ENCODE measurements at regions not wholly inside any gene's neighbourhood (a gene's known extent, or its start where the extent isn't known, plus 50 kb on each side); places are given as distances from the start of the nearest gene placed in this dataset.

DNA sequence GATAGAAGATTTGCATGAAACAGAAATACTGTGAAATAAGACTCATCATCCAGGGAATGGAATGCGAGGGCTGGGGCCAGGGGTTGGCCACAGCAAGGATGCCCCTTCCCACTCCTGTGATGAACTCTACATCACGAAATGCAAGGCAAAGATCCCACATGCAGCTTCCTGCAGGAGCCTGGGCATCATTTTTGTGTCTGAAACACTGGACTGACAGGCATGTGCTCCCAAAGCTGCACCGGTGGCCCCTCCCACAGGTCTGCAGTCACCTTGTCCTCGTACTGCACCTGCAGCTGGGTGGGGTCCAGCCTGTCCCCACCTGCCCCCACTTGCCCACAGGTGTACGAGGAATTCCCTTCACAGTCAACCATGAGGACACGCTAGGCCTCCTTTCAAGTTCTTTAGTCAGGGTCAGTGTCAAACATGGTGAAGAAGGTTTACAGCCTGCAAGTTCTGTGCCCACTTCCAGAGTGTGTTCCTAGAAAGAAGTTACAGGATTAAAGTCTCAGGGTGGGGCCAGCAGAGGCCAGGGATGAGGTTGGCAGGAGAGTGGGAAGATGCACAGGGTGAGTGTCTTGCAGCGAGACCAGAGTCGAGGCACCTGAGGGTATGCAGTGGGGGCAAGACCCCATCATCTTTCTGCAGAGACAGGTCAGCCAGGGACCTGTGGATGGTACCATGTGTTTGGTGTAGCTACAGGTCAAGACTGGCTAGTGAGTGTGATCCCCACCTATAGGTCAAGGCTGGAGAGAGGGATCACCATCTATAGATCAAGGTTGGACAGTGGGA lies 155.0 kb upstream of the IRX2 start:
- no peak for DNase-seq

DNA sequence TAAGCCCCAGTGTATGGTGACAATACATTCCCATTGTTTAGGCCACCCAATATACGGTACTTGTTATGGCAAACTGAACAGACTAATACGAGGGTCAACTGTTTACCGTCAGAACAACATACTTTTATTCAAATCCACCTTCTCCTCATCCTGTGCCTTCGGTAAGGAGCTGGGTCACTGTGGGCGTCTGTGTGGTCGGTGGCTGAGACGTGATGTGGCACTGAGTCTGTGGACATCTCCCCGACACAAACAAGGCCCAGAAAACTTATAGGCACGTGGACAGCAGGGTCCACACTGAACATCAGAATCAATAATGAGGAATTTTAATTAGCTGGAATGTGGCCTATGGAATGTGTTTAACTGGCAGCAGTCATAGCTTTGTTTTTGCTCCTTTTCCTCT lies 154.3 kb upstream of the IRX2 start:
- no peak for DNase-seq

- no peak for DNase-seq
These were observed 153.5 kb upstream of the IRX2 start for GRCh38 chr5:2904956-2905355.

DNA sequence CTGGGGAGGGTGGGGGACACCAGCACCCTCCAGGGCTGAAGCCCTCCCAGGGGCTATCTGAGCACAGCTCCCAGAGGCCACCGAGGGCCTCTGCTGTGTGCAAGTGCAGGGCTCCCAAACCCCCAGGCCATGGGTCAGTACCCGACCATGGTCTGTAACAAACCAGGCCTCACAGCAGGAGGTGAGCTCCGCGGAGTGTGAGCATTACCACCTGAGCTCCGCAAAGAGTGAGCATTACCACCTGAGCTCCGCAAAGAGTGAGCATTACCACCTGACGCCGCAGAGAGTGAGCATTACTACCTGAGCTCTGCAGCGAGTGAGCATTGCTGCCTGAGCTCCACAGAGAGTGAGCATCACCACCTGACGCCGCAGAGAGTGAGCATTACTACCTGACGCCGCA lies 152.9 kb upstream of the IRX2 start:
- no peak for DNase-seq

DNA sequence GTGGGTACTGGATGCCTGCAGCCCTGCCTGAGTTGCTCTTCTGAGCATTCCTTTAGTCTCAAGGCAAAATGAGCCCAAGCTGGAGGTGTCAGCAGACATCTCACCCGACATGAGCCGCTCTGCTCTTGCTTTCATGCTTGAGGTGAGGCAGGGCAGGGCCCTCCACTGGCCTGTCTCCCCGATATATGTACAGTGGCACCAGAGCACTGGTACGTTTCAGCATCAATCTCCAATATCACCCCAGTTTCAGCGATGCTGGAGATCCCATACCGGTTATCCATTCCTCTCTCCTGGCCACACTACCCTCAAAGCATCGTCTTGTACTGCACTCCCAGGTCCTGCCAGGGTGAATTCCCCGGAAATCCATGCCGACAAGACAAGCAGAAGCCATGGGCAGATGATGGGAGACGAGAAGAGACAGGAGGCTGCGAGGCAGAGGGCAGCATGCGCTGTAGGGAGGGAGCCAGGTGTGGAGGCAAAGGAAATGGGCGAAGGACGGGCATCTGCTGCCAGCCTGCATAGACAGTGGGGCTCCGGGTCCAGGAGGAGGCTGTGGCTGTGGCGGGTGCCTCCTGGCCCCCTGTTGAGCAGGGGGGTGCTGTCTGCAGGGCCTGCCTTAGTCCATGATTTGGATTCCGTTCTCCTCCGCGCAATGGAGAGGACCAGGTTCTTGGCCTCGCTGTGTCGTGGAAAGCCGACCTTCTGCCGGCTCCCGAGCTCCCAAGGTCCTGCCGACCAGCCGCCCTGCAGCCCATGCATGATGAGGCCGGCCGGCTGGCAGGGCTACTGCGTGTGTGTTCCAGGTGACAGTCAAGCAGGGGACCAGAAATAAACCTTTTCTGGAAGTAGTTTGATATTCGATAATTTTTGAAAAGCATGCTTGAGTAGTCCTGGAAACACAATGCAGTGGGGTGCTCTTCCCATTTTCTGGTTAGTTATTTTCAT lies 152.2 kb upstream of the IRX2 start:
- DNase-seq = no peak

DNA sequence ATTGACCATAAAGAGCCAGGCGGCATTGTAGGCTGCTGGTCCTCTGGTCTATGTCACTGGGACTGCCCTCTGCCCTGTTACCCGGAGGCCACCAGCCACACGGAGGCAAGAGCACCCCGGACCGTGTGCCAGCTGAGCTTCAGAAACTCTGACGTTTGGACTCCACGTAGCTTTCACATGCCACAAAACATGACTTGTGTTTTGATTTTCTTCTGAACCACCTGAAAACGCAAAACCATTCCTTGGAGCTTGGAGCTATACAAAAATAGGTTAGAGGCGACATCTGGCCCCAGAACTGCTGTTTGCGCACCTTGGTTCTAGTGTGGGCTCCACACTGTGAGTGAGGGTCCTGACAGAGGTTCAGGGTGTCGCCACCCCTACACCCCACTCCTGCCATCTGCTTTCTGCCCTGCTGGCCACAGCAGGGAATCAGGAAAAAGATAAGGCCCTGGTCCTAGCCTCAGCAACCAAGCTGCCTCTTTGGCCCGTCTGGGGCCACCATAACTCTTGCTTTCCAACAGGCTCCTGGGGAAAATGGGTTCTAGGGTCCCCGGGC lies 151.3 kb upstream of the IRX2 start:
- DNase-seq = no peak

DNA sequence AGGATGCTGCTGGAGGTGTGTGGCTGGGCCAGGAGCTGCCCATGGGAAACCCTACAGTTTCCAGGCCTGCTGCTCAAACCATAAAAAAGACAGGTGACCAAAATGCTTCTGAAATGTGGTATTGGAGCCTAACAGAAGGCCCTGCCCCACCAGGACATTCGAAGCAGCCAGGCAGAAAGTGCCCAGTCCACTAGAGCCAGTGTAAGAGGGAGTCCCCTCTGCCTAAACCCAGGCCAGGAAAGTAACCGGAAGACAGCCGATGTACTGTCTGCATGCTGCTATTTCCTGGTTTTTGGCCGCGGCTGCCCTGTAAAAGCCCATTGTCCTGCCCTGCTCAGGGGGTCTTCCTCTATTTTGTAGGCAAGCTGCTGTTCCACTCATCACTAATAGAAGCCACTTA lies 150.7 kb upstream of the IRX2 start:
- DNase-seq = no peak

GRCh38 chr5:2901511-2901910 lies 150.0 kb upstream of the IRX2 start:
- DNase-seq = no peak

- no peak for DNase-seq
These were observed 149.6 kb upstream of the IRX2 start for GRCh38 chr5:2901096-2901495.

- DNase-seq = no peak
These were observed 148.9 kb upstream of the IRX2 start for GRCh38 chr5:2900360-2900759.

DNA sequence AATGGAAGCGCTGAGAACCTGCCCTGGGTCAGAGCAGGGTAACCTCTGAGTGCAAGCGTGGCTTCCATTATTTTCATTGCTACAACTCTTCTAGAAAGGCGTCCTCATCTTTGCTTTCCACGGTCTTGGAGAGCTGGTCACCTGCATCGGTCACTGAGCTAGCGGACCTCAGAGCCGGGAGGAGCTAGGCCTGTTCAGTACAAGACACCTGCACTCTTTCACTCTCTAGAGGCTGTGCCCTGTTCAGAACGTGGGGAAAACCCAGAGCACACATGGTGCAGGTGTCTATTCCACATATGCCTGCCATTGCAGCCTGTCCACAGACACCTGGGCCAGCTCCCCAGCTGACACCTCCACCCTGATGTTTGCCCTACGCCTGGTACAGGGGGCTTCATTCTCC lies 147.8 kb upstream of the IRX2 start:
- DNase-seq = no peak

DNA sequence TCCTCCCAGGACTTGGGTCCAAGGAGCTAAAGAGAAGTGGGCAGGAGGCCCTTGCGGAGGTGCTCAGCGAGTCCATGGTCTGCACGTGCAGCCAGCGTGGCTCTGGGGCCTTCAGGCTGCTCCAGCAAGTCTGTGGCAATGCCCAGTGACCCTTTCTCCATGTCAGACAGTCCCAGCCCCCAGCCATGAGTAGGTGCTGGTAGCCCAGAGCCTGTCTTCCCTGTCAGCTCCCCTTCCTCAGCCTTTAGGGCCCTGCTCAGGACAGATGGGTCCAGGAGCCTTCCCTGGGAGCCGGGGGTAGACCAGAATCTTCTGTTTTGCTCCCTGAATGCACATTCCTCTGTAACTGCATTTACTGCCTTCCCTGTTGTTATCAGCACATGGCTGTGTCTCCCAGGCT lies 147.2 kb upstream of the IRX2 start:
- DNase-seq = no peak

DNA sequence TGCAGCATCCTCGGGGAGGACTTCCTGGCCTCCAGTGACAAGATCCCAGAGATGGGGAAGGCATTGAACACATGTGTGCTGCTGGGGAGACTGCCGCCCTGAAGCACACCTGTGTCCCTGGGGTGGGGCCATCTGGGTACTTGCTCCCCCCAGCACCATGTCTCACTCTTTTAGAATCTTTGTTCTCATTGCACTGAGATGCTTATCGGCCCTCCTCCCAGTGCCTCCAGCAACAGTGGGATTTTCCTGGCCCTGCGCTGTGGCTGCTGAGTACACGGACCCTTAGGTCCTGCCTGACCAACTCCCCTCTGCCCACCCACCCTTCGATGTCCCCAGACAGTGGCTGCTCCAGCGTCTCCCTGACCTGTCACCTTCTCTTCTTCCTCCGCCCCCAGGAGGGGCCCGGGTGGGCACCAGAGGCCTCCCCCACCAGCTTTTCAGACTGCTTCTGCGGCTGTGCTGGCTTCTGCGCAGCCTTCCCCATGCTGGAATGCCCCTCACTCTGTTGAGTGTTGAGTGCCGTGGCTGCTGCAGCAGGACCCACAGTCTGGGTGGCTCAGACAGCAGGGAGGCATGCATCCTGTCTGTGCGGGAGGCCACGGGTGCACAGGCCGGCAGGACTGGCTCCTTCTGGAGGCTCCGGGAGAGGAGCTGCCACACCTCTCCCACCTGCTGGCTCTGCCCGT lies 145.9 kb upstream of the IRX2 start:
- DNase-seq = no peak

DNA sequence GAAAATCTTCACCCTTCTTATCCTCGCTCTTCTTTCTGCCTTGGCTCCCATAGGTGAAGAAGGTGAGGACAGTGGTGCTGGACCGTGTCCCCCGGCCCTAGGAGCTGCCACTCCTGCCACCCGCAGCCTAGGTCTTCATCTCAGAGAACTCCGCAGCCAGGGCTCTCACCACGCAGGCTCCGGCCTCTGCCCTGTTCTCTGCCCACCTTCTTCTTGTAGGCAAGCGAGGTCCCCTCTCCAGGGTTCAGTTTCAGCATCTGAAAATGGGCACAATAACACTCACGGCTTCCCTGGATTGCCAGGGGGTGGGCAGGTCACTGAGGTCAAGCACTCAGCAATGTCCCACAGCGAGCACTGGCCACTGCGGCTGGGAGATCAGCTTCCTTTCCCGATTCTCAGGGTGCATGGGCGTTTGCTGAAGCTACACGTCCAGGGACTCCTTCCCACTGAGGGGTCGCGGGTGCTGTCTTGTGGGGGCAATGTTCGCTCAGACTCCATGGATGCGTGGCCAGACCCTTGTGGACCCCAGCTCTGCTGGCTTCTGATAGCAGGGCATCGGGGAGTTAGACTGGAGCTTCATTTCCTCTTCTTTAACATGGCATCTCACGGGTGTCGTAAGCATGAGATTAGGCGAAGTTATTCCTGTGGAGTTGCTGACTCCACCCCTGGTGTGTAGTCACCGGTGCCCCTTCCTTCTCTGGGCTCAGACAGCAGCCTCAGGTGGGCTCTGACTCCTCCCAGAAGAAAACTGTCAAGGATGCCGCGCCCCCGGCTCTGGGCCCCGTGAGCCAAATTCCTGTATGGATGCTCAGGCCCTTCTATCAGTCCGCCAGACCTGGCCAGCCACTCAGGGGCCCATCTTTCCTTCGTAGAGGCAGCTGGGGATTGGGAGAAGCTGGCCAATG lies 145.1 kb upstream of the IRX2 start:
- DNase-seq = no peak

GRCh38 chr5:2895876-2896275 lies 144.4 kb upstream of the IRX2 start:
- DNase-seq = no peak

DNA sequence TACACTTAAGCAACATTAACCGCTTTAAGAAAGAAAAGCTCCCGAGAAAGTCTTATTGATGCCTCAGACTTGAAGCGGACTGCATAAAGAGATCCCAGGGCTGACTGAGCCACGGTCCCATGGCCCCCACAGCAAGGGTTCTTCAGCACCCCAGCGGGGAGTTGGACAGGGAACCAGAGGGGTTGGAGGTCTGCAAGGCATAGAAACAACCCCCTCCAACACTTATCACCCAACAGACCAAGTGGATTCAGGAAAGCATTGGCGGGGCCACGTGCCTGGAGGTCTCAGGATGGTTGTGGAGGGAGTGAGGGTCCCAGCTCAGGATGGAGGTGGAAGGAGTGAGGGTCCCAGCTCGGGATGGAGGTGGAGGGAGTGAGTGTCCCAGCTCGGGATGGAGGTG lies 143.7 kb upstream of the IRX2 start:
- no peak for DNase-seq

DNA sequence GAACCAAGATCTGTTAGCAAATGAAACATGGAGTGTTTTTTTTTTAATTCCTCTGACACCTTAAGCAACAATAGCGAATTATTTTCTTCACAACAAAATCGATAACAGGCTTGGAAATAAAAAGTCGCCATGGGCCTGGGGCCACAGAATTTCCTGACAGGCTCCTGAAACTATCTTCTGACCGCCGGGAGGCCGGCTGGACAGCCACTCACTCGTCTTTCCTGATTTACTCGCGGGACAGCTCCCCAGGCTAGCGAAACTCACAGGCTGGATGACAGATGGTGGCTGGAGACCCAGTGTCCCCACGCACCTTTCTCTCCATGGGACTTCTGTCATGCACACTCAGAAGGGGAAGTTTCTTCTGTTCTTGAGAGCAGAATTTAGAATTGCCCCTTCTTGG lies 143.3 kb upstream of the IRX2 start:
- DNase-seq = no peak

DNA sequence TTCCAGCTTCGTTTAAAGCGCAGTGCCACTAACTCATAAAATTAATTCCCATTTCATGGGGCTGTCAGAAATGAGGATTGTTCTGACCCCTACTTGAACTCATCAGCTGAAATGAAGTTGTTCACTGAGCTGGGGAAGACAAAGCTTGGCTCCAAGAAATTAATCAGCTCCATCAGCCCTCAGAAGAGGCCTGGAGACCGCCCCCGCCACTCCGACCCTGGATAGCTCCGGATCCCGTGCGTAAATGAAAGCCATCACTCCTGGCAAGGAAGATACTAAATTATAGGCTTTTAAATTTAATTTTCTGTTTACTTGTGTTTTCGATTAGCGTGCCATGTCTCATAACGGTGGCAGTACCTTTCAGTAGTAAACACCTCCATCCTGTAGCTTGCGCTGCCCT lies 142.8 kb upstream of the IRX2 start:
- DNase-seq = no peak

DNA sequence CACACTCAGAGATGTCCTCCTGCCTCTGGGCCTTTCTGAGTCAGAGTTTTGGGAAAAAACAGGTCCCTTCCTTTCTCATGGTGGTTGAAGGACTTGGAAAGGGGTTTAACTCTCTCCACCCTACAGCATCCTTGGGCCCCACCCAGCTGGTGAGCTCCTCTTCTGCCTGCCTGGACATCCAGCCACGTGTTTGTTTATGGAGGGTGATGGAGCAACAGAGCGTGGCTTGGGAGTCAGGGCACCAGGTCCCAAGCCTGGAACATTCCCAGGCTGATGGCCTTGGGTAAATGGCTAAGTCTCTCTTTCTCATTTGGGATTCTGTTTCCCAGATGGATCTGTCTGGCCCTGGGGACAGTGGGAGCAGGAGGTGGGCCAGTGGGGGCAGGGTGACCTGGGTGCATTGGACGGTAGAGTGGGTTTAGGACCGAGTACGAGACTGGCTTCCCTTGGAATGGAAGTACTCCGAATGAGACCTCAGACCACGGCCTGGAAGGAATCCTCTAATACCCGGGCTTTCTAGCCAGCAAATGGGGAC lies 141.1 kb upstream of the IRX2 start:
- DNase-seq = no peak

DNA sequence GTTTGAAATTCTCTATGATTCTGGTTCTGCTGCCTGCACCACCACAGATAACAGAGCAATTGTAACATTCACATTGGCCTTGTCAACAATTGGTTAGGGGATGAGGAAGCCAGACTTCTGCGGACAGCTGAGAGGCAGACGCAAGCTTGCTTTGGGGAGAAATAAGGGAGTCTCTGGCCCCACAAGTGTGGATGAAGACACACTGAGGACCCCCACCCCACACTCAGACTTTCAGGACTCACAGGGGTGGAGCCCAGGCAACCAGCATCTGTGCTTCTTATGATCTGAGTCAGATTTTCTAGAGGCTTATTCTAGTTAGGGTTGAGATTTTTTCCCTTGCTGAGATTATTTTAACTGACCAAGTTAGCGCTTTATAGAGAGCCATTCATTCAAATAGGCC lies 140.3 kb upstream of the IRX2 start:
- DNase-seq = no peak

DNA sequence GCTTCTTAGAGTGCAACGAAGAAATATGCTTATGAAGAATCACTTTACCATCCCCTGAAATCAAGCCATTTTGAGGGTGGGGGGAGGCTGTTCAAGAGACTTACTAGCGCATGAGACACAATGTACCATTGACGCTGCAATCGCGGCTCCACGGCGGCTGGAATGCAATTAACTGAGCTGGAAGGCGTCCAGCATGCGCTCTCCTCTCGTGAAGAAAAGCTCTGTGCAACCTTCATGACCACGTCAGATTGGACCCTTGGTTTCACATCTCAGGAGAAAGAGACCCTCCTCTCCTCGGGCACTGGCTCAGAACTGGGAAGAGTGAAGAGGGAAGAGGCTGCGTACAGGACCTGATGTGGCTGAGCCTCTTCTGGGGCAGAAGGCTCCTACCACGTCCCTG lies 138.5 kb upstream of the IRX2 start:
- no peak for DNase-seq
